Calu3 (cell line): ENCODE measurements at regions not wholly inside any gene's neighbourhood (a gene's known extent, or its start where the extent isn't known, plus 50 kb on each side); places are given as distances from the start of the nearest gene placed in this dataset.

ENCODE experiments used
- BruUV-seq: library from RNA; stranded (reverse); fragments of 400-500 nt; replicated peaks from 2 replicates; lab custom pipeline; 2021; lab: Mats Ljungman, UMichigan
- CTCF ChIA-PET: fragments of 300-600 bp; sonication (Branson Sonifier 250); formaldehyde crosslinking; loops from one replicate; lab custom pipeline; 2022; ENCODE audit warnings: antibody characterized with exemption; lab: Charles Lee
- DNase-seq: peaks from one replicate; pipeline ENCODE4 v3.0.0; 2022
- H3K27ac Mint-ChIP-seq: one replicate; pipeline ENCODE4 v1.8.0; 2022; ENCODE audit warnings: mixed read lengths; ENCODE audit not compliant: unreplicated experiment
- H3K27me3 Mint-ChIP-seq: one replicate; pipeline ENCODE4 v1.8.0; 2022; ENCODE audit warnings: mixed read lengths; ENCODE audit not compliant: unreplicated experiment
- H3K36me3 Mint-ChIP-seq: one replicate; pipeline ENCODE4 v1.8.0; 2022; ENCODE audit warnings: mild to moderate bottlenecking, moderate library complexity, mixed read lengths; ENCODE audit not compliant: insufficient read depth, unreplicated experiment
- H3K4me1 Mint-ChIP-seq: one replicate; pipeline ENCODE4 v1.8.0; 2022; ENCODE audit warnings: mild to moderate bottlenecking, low read depth, mixed read lengths; ENCODE audit not compliant: unreplicated experiment
- H3K4me3 Mint-ChIP-seq: one replicate; pipeline ENCODE4 v1.8.0; 2022; ENCODE audit warnings: mild to moderate bottlenecking, low read depth, moderate library complexity, mixed read lengths; ENCODE audit not compliant: unreplicated experiment
- H3K9me3 Mint-ChIP-seq: one replicate; pipeline ENCODE4 v1.8.0; 2022; ENCODE audit warnings: low read depth, mixed read lengths; ENCODE audit not compliant: unreplicated experiment
- CTCF ChIP-seq: fragments of 200-600 bp; IDR thresholded peaks from one replicate; pipeline ENCODE4 v1.8.0; 2022; ENCODE audit warnings: antibody characterized with exemption; ENCODE audit not compliant: unreplicated experiment
- intact Hi-C: fragments of 100-400 bp; cut with micrococcal nuclease; formaldehyde crosslinking; loops from one replicate; pipeline ENCODE4 v1.10.0; 2022; ENCODE audit not compliant: unreplicated experiment

- BruUV-seq = no TSS peak
- CTCF ChIA-PET = no interaction called here
Observed at GRCh38 chr2:150762571-150762970, 275.1 kb upstream of the RND3 start.

GRCh38 chr2:150759531-150759930, 272.1 kb upstream of the RND3 start:
- H3K36me3 Mint-ChIP-seq = no peaks in the 10 kb centered on the region
- H3K27me3 Mint-ChIP-seq = no peaks in the 10 kb centered on the region
- TF ChIP-seq CTCF = no peak
- intact Hi-C loops = no loop called here
- DNase-seq = no peak
- CTCF ChIA-PET = no interaction called here
- no peak overlapping the region for H3K4me3 Mint-ChIP-seq
- no peak overlapping the region for H3K27ac Mint-ChIP-seq
- BruUV-seq = no TSS peak
- no peaks in the 10 kb centered on the region for H3K4me1 Mint-ChIP-seq
- H3K9me3 Mint-ChIP-seq = peaks cover 4% of the 10 kb centered on the region

More at GRCh38 chr2:150762571-150762970, 275.1 kb upstream of the RND3 start:
- DNase-seq = no peak
- Mint-ChIP-seq H3K36me3 (no peaks in the 10 kb centered on the region), H3K27ac (no peak overlapping the region), H3K9me3 (peaks cover 4% of the 10 kb centered on the region), H3K27me3 (no peaks in the 10 kb centered on the region), H3K4me1 (no peaks in the 10 kb centered on the region), H3K4me3 (no peak overlapping the region)
- intact Hi-C loops = no loop called here
- no peak for TF ChIP-seq CTCF

GRCh38 chr2:150759106-150759505, 271.6 kb upstream of the RND3 start:
- BruUV-seq = no TSS peak
- Mint-ChIP-seq H3K36me3 (no peaks in the 10 kb centered on the region), H3K4me1 (no peaks in the 10 kb centered on the region), H3K27me3 (no peaks in the 10 kb centered on the region), H3K4me3 (no peak overlapping the region), H3K27ac (no peak overlapping the region), H3K9me3 (peaks cover 2% of the 10 kb centered on the region)
- intact Hi-C loops = no loop called here
- no peak for TF ChIP-seq CTCF
- no peak for DNase-seq
- CTCF ChIA-PET = no interaction called here

- Mint-ChIP-seq H3K36me3 (no peaks in the 10 kb centered on the region), H3K27ac (no peak overlapping the region), H3K27me3 (no peaks in the 10 kb centered on the region), H3K4me3 (no peak overlapping the region), H3K9me3 (peaks cover 2% of the 10 kb centered on the region), H3K4me1 (no peaks in the 10 kb centered on the region)
- CTCF ChIA-PET = no interaction called here
- no peak for DNase-seq
- no peak for TF ChIP-seq CTCF
- intact Hi-C loops = no loop called here
- no TSS peak for BruUV-seq
Observed at GRCh38 chr2:150752229-150752628, 264.8 kb upstream of the RND3 start.

GRCh38 chr2:150750720-150751119, 263.3 kb upstream of the RND3 start:
- intact Hi-C loops = no loop called here
- CTCF ChIA-PET = no interaction called here
- Mint-ChIP-seq H3K9me3 (peaks cover 2% of the 10 kb centered on the region), H3K36me3 (no peaks in the 10 kb centered on the region), H3K27ac (no peak overlapping the region), H3K4me1 (no peaks in the 10 kb centered on the region), H3K27me3 (no peaks in the 10 kb centered on the region), H3K4me3 (no peak overlapping the region)
- no TSS peak for BruUV-seq
- DNase-seq = no peak
- TF ChIP-seq CTCF = no peak
